ENCODE measurements at regions not wholly inside any gene's neighbourhood (a gene's known extent, or its start where the extent isn't known, plus 50 kb on each side); places are given as distances from the start of the nearest gene placed in this dataset.
"Not testable (repeated sequence)": the region's sequence is repeated elsewhere in the genome, so short reads cannot be mapped to it uniquely, and the experiment has no call there.

- no peak for DNase-seq
- Mint-ChIP-seq H3K36me3 (no peaks in the 10 kb centered on the region), H3K27me3 (no peaks in the 10 kb centered on the region), H3K4me3 (no peak overlapping the region), H3K27ac (no peak overlapping the region), H3K4me1 (no peaks in the 10 kb centered on the region), H3K9me3 (peaks cover 0 to 21% (median 8%) of the 10 kb centered on the region in 5 donors)
- Histone ChIP-seq H3K36me3 (ENCODE audit: insufficient read depth, low read length) (no peaks in the 10 kb centered on the region), H3K4me3 (ENCODE audit: low read length) (no peak overlapping the region), H3K27ac (ENCODE audit: low read depth, low read length) (no peak overlapping the region), H3K27me3 (ENCODE audit: insufficient read depth, low read length, poor library complexity, severe bottlenecking) (no peaks in the 10 kb centered on the region), H3K9me3 (ENCODE audit: low read length) (no peaks in the 10 kb centered on the region), H3K4me1 (ENCODE audit: insufficient read depth, low read length) (no peaks in the 10 kb centered on the region)
- ChIA-PET CTCF (no interaction called here), POLR2A (no interaction called here)
Measured at GRCh38 chr6:84943905-84944304, 179.5 kb upstream of the TBX18 start.

GRCh38 chr6:84941609-84942008 lies 177.2 kb upstream of the TBX18 start:
- H3K4me1 ChIP-seq (ENCODE audit: insufficient read depth, low read length); H3K27ac ChIP-seq (ENCODE audit: low read depth, low read length); H3K36me3 Mint-ChIP-seq; H3K9me3 ChIP-seq (ENCODE audit: low read length); H3K4me1 Mint-ChIP-seq; H3K4me3 ChIP-seq (ENCODE audit: low read length); H3K4me3 Mint-ChIP-seq; H3K27me3 ChIP-seq (ENCODE audit: insufficient read depth, low read length, poor library complexity, severe bottlenecking); H3K36me3 ChIP-seq (ENCODE audit: insufficient read depth, low read length); H3K27ac Mint-ChIP-seq; POLR2A ChIA-PET; DNase-seq; H3K27me3 Mint-ChIP-seq; CTCF ChIA-PET: not testable (repeated sequence)
- peaks cover 0 to 16% (median 6%) of the 10 kb centered on the region in 5 donors for H3K9me3 Mint-ChIP-seq

- ChIA-PET POLR2A (no interaction called here), CTCF (no interaction called here)
- Histone ChIP-seq H3K4me3 (ENCODE audit: low read length) (no peak overlapping the region), H3K36me3 (ENCODE audit: insufficient read depth, low read length) (no peaks in the 10 kb centered on the region), H3K27me3 (ENCODE audit: insufficient read depth, low read length, poor library complexity, severe bottlenecking) (no peaks in the 10 kb centered on the region), H3K27ac (ENCODE audit: low read depth, low read length) (no peak overlapping the region), H3K4me1 (ENCODE audit: insufficient read depth, low read length) (no peaks in the 10 kb centered on the region), H3K9me3 (ENCODE audit: low read length) (no peaks in the 10 kb centered on the region)
- no peaks in the 10 kb centered on the region for H3K36me3 Mint-ChIP-seq
- no peak for DNase-seq
- peaks cover 0 to 6% (median 3%) of the 10 kb centered on the region in 5 donors for H3K9me3 Mint-ChIP-seq
- no peaks in the 10 kb centered on the region for H3K27me3 Mint-ChIP-seq
- H3K4me3 Mint-ChIP-seq, result no peak overlapping the region
- H3K27ac Mint-ChIP-seq, result no peak overlapping the region
- H3K4me1 Mint-ChIP-seq, result no peaks in the 10 kb centered on the region
Measured at GRCh38 chr6:84929212-84929611, 164.8 kb upstream of the TBX18 start.

DNA sequence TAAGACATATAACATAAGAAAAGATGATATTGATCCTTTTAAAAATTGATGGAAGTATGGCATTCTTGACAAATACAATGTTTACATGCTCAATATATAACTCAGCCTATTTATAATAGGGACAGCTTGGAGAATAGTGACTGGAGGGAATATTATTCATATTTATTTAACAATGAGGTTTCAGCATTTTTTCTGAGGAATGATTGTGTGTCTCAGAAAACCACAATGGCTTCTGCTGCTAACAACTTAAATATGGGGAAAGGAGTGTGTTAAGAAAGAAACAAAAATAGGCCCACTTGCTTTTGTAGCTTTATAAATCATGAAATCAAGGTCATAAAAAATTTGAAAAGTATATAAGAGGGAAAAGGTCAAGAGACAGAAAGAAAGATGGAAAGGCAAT lies 163.2 kb upstream of the TBX18 start:
- H3K9me3 ChIP-seq (ENCODE audit: low read length), result no peaks in the 10 kb centered on the region
- H3K27ac Mint-ChIP-seq, result no peak overlapping the region
- H3K36me3 ChIP-seq (ENCODE audit: insufficient read depth, low read length), result no peaks in the 10 kb centered on the region
- POLR2A ChIA-PET, result no interaction called here
- DNase-seq, result no peak
- no peaks in the 10 kb centered on the region for H3K36me3 Mint-ChIP-seq
- H3K27ac ChIP-seq (ENCODE audit: low read depth, low read length), result no peak overlapping the region
- no peaks in the 10 kb centered on the region for H3K4me1 ChIP-seq (ENCODE audit: insufficient read depth, low read length)
- CTCF ChIA-PET, result no interaction called here
- H3K4me1 Mint-ChIP-seq, result no peaks in the 10 kb centered on the region
- no peak overlapping the region for H3K4me3 ChIP-seq (ENCODE audit: low read length)
- no peaks in the 10 kb centered on the region for H3K27me3 ChIP-seq (ENCODE audit: insufficient read depth, low read length, poor library complexity, severe bottlenecking)
- H3K4me3 Mint-ChIP-seq, result no peak overlapping the region
- H3K27me3 Mint-ChIP-seq, result no peaks in the 10 kb centered on the region
- peaks cover 0 to 7% (median 2%) of the 10 kb centered on the region in 5 donors for H3K9me3 Mint-ChIP-seq

GRCh38 chr6:84926189-84927155 lies 162.1 kb upstream of the TBX18 start:
- Histone ChIP-seq H3K4me3 (ENCODE audit: low read length) (no peak overlapping the region), H3K36me3 (ENCODE audit: insufficient read depth, low read length) (no peaks in the 10 kb centered on the region), H3K27me3 (ENCODE audit: insufficient read depth, low read length, poor library complexity, severe bottlenecking) (no peaks in the 10 kb centered on the region), H3K4me1 (ENCODE audit: insufficient read depth, low read length) (no peaks in the 10 kb centered on the region), H3K9me3 (ENCODE audit: low read length) (no peaks in the 10 kb centered on the region), H3K27ac (ENCODE audit: low read depth, low read length) (no peak overlapping the region)
- H3K27ac Mint-ChIP-seq, result no peak overlapping the region
- H3K4me1 Mint-ChIP-seq, result no peaks in the 10 kb centered on the region
- POLR2A ChIA-PET, result no interaction called here
- H3K27me3 Mint-ChIP-seq, result no peaks in the 10 kb centered on the region
- H3K4me3 Mint-ChIP-seq, result no peak overlapping the region
- no peak for DNase-seq
- H3K36me3 Mint-ChIP-seq, result no peaks in the 10 kb centered on the region
- CTCF ChIA-PET, result no interaction called here
- peaks cover 0 to 6% (median 0%) of the 10 kb centered on the region in 5 donors for H3K9me3 Mint-ChIP-seq

GRCh38 chr6:84921891-84922290 lies 157.5 kb upstream of the TBX18 start:
- DNase-seq, result no peak
- Mint-ChIP-seq H3K27me3 (peaks cover 0 to 1% of the 10 kb centered on the region in 2 donors), H3K36me3 (no peaks in the 10 kb centered on the region), H3K4me3 (no peak overlapping the region), H3K4me1 (no peaks in the 10 kb centered on the region), H3K9me3 (peaks cover 0 to 8% (median 0%) of the 10 kb centered on the region in 5 donors), H3K27ac (no peak overlapping the region)
- Histone ChIP-seq H3K27me3 (ENCODE audit: insufficient read depth, low read length, poor library complexity, severe bottlenecking) (no peaks in the 10 kb centered on the region), H3K27ac (ENCODE audit: low read depth, low read length) (no peak overlapping the region), H3K4me1 (ENCODE audit: insufficient read depth, low read length) (no peaks in the 10 kb centered on the region), H3K36me3 (ENCODE audit: insufficient read depth, low read length) (no peaks in the 10 kb centered on the region), H3K9me3 (ENCODE audit: low read length) (no peaks in the 10 kb centered on the region), H3K4me3 (ENCODE audit: low read length) (no peak overlapping the region)
- ChIA-PET POLR2A (no interaction called here), CTCF (no interaction called here)

DNA sequence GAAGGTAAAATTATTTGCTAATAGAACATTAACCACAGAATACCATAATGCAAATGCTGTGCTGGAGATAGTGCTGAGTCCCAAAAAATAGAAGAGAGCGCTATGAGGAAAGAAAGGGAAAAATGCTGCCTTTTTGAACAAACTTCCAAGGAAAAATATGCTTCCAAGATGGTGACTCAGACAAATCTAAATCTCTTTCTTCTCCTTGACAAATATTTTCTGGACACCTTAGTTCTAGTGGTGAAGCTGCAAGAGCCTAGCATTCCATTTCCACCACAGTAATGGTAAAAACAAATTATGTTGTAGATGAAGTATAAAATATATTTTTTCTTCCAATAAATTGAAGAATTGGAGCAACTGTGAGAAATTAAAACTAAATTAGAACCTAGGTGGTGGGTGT lies 155.6 kb upstream of the TBX18 start:
- no peaks in the 10 kb centered on the region for H3K4me1 ChIP-seq (ENCODE audit: insufficient read depth, low read length)
- H3K36me3 Mint-ChIP-seq, result no peaks in the 10 kb centered on the region
- no peaks in the 10 kb centered on the region for H3K9me3 ChIP-seq (ENCODE audit: low read length)
- H3K4me1 Mint-ChIP-seq, result no peaks in the 10 kb centered on the region
- H3K27me3 Mint-ChIP-seq, result peaks cover 0 to 3% of the 10 kb centered on the region in 2 donors
- no peaks in the 10 kb centered on the region for H3K36me3 ChIP-seq (ENCODE audit: insufficient read depth, low read length)
- CTCF ChIA-PET, result no interaction called here
- no peak overlapping the region for H3K4me3 ChIP-seq (ENCODE audit: low read length)
- H3K4me3 Mint-ChIP-seq, result no peak overlapping the region
- H3K27ac ChIP-seq (ENCODE audit: low read depth, low read length), result no peak overlapping the region
- no peak for DNase-seq
- peaks cover 0 to 13% (median 0%) of the 10 kb centered on the region in 5 donors for H3K9me3 Mint-ChIP-seq
- no peak overlapping the region for H3K27ac Mint-ChIP-seq
- POLR2A ChIA-PET, result no interaction called here
- no peaks in the 10 kb centered on the region for H3K27me3 ChIP-seq (ENCODE audit: insufficient read depth, low read length, poor library complexity, severe bottlenecking)

GRCh38 chr6:84916704-84917103 lies 152.3 kb upstream of the TBX18 start:
- DNase-seq, result no peak
- Histone ChIP-seq H3K9me3 (ENCODE audit: low read length) (no peaks in the 10 kb centered on the region), H3K27ac (ENCODE audit: low read depth, low read length) (no peak overlapping the region), H3K4me1 (ENCODE audit: insufficient read depth, low read length) (no peaks in the 10 kb centered on the region), H3K27me3 (ENCODE audit: insufficient read depth, low read length, poor library complexity, severe bottlenecking) (no peaks in the 10 kb centered on the region), H3K36me3 (ENCODE audit: insufficient read depth, low read length) (no peaks in the 10 kb centered on the region), H3K4me3 (ENCODE audit: low read length) (no peak overlapping the region)
- Mint-ChIP-seq H3K4me1 (no peaks in the 10 kb centered on the region), H3K4me3 (no peak overlapping the region), H3K36me3 (no peaks in the 10 kb centered on the region), H3K27ac (no peak overlapping the region), H3K27me3 (peaks cover 0 to 4% of the 10 kb centered on the region in 2 donors), H3K9me3 (peaks cover 0 to 13% (median 2%) of the 10 kb centered on the region in 5 donors)
- ChIA-PET CTCF (no interaction called here), POLR2A (no interaction called here)

Measured in CD8-positive, alpha-beta memory T cell (primary cell).